Effector CD8-positive, alpha-beta T cell (primary cell): ENCODE measurements at regions not wholly inside any gene's neighbourhood (a gene's known extent, or its start where the extent isn't known, plus 50 kb on each side); places are given as distances from the start of the nearest gene placed in this dataset.

ENCODE experiments used
- DNase-seq: peaks from one replicate; lab custom pipeline; 2025; lab: John Stamatoyannopoulos, UW

DNA sequence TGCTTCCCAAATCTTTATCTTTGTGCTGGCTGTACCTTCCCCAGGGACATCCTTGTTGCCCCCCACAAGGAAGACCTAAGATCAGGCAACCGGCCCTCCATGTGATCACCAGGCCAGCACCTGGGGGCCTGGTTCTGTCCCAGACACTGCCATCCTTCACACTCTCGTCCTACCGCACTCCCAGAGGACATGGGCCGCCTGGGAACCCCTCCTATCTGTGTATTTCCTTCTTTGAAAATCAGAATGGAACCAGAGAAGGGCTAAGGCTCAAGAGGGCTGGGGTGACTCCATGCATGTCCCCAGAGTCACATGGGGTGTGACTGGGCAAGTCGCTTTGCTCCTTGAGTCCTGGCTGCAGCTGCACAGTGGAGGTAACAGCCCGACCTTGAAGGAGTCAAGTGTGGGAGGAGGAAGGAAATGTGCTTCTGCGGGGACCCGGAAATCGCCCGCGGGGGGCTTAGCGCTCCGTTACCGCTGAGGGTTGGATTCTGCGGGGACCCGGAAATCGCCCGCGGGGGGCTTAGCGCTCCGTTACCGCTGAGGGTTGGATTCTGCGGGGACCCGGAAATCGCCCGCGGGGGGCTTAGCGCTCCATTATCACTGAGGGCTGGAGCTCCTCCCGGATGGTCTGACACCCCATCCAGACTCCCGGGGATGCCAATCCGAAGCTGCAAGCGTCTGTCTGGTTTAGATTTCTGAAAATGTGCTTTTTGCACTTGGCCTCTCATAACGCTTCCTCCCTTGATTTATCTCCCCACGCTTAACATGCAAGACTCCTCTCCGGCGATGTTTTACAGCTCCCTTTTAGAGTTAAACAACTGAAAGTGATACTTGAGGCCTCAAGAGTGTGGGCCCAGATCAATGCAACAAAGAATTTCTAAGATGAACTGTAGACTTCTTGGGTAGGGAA, 278.9 kb downstream of the NPHP4 start:
- no peak for DNase-seq

DNA sequence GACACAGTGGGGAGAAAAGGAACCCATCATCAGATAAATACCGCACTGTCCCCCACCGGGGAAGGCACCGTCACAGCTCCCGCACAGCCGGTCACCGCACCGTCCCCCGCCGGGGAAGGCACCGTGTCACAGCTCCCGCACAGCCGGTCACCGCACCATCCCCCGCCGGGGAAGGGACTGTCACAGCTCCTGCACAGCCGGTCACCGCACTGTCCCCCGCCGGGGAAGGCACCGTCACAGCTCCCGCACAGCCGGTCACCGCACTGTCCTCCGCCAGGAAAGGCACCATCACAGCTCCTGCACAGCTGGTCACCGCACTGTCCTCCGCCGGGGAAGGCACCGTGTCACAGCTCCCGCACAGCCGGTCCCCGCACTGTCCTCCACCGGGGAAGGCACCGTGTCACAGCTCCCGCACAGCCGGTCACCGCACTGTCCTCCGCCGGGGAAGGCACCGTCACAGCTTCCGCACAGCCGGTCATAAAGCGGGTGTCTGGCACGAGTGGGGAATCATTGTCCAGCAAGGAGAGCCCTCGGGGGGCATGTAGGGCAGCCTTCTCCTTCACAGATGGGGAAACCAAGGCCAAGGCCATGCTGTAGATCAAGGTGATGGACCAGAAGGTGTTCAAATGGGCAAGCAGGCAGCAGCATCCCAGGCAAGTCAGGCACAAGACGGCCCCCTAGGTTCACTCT, 280.1 kb downstream of the NPHP4 start:
- DNase-seq = no peak

DNA sequence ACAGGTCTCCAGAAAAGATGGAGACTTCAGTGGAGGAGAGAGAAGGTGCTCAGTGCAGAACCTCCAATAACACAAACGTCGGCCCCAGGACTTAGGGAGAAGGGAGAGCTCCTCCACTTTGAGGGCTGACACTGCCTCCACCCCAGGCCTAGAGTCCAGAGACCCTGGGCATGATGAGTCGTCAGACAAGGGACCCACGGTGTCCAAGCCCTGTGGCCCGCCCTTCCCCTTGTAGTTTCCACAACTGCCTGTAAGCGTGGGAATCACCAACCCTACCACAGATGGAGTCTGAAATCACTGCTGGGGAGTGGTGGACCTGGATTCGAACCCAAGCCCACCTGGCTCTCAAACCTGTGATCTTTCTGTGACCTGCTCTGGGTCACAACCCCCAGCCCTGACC, 281.1 kb downstream of the NPHP4 start:
- no peak for DNase-seq

DNA sequence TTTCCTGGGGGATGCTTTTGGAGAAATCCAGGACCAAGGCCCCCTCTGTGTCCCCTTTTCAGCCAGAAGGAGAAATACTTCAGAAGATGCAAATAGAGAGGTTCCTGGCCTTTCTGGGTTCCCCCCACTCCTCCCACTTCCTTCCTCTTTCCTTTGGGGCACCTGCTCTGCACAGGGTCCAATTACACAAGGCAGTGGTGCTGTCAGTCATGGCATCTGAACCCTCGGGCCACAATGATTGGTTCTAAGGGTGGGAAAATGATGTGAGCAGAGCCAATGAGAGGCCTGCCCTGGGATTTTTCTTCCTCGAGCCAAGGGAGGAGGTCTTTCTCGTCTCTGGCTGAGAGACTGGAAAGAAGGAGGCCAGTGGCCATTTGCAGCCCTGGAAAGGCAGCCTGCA, 282.2 kb downstream of the NPHP4 start:
- no peak for DNase-seq

DNA sequence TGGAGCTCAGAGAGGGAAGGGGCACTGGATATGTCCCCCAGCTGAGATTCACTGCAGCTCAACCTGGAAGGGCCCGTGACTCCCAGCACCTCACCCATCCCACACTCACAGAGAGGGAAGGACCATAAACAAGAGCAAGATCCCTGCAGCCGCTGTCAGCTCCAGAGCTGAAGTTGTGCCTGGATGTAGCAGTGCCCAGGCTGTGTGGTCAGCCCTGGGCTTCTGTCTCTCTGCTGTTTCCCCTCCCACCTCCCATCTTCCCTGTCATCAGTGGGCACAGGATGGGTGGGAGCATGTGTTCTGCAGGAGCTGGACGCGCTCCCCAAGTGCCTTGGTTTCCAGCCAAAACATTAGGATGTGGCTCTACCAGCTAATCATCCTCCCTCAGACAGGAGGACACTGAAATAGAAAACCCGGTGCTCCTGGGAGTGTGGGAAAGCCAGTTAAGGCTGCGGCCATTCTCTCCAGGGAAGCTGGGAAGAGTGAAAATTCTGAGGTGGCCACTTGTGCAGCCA, 282.7 kb downstream of the NPHP4 start:
- no peak for DNase-seq

DNA sequence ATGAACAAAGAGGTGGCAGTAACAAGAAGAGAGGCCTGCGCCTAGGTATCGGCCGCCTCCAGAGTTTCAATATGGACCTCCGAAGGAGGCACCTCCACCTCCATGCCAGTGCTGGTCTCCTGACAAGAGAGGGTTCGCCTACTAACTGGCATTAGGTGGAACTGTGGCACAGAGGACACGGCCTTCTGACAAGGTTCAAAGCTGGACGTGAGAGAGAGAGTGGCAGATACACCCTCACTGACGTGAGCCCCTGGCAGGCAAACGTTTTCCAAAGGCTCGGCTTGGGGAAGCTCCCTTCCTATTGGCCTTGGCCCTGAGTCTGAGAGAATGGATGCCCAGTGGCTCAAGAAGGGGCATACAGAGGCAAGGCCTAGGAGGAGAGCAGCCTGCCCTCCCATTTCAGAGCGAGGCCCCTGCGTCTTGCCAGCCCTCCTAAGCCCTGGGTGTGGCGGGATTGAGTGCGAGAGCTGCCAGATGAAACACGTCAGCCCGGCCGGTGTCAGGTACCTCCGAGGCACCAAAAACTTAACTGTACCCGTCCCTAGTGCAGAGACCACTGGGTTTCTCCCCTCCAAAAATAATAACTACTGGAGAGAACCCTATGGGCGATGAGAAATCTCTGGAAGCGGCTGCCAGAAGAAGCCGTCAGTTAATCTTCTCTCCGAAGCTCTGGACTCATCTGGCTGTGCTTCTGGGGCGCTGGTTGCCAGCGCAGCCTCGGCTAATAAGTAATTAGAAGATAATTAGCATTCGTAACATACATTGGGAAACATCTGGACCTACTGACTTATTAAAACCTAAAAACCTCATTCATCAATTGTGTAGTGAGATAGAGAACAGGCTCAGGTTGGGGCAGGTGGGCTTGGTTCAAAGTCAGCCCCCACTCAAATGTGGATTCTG, 283.6 kb downstream of the NPHP4 start:
- DNase-seq = no peak

DNA sequence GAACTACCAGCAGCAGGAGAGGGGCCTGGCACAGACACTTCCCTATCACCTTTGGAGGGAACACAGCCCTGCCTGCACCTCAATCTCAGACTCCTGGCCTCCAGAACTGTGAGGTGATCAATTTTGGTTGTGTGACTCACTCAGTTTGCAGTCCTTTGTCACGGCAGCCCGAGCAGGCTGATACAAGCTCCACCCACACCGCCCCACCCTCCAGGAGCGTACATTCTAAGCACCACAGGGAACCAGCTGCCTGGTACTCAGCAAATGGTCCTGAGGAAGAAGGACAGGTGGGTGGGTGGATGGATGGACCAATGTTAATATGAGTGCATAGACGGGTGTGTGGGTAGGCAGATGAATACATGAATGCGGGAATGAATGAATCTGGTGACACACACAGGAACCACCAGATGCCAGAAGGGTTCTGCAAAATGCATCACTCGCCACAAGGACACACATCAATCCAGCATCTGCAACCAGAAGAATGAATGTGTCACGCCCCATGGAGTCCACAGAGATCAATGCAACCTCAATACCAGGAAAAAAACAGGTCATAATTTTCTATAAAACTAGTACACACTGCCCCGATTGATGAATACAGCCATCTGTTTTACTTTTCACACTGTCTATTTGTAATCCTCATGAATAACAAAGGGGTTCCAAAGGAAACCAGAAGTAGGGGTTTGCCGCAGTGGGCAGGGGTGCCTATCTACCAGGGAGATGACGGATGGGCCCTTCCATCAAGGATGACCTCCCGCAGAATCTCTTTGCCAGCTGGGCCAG, 284.5 kb downstream of the NPHP4 start:
- no peak for DNase-seq

DNA sequence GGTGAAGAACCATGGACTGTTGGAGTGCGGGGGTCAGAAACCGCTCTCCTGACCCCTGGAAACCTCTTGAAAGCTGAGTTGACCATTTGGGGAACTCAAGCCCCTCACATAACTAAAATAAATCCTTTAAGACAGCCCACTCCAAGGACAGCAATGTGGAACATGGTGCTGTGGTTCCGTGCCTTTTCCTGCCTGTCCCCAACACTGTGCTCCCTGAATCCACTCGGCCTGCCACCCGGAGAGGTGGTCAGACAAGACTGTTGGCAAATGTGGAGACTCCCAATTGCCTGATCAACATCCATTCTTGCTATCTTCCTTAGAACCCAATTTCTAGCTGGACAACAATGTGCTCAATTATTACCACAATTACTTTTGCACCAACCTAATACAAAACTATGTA, 286.0 kb downstream of the NPHP4 start:
- no peak for DNase-seq

DNA sequence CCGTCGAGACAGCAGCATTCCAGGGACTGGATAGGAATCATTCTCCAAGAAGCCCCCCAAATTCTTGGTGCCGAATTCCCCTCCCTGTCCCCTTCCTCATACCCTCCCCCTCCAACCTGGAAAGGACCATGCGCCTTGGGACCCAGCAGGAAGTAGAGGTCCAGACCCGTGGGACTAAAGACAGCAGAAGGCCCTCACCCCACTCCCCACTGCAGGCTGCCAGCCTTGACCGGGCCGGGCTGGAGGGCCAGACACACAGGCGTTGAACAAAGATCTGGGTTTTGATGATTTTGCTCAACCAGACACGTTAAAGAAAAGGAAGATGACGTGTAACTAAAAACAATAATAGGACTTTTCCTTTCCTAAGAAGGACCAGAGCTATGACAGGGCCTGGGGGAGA, 286.5 kb downstream of the NPHP4 start:
- no peak for DNase-seq

DNA sequence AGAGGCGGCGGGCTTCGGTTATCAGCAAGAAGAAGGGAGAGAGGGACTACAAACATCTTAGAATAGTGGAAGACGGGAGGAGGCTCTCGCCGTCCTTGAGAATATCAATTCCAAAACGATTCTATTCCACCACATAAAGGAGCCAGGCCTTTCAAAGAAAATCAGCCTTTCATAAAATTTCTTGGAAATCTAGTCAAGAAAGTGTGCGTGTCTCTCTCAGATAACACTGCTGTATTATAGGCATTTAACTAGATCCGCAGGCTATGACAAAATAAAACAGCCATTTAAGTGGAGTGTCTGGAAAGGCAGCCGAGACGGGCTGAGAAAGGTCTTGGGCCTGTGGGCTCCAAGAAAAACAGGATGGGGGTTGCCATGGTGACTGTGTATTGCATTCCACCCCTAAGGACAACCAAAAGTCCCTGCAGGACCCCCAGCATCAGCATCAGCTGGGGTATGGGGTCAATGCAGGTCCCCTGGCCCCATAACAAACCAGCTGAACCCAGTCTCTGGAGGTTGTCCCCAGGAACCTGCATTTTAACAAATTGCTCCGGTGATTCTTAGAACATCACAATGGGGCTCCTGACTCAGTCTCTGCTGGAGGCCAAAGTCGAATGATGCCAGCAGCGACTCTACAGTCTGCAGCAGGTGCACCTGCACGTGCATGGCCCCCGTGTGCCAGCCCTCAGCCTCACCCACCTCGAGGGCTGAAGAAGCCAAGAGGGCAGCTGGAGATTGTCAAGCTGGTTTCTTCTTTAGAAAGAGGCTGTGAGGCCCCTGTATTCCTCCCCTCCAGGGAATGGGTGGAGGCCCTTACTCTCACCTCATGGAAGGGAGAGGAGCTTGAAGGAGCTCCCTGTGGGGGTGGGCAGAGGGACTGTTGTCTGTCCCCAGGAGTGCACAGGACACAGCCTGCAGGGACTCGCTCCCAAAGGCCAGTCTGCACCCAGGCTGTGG, 287.4 kb downstream of the NPHP4 start:
- no peak for DNase-seq

DNA sequence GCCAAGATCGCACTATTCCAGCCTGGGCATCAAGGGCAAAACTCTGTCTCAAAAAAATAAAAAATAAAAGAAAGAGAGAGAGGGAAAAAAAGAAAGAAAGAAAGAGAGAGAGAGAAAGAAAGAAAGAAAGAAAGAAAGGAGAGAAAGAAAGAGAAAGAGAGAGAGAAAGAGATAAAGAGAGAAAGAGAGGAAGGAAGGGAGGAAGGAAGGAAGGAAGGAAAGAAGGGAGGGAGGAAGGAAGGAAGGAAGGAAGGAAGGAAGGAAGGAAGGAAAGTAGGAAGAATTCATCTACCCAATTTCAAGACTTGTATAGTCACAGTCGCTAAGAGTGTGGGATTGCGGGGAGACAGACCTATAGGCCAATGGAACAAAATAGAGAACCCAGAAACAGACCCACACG, 290.6 kb downstream of the NPHP4 start:
- DNase-seq = no peak

DNA sequence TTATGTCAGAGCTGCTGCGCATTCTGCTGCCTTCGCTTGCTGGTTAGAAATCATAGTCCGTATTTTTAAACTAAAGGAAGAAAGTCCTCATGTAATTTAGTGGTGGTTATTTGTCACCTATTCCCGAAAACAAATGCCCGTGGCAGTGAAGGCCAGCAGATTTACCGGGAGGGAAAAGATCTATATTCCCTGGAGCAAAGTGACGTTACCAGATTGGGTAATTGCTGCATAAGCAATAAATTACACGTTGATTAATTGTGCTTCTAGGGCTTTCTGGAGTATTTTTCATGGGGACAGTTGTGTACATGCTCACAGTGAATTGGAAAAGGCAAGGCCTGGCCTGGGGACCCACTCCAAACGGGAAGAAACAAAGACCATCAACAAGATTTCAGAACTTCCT, 298.7 kb downstream of the NPHP4 start:
- no peak for DNase-seq

DNA sequence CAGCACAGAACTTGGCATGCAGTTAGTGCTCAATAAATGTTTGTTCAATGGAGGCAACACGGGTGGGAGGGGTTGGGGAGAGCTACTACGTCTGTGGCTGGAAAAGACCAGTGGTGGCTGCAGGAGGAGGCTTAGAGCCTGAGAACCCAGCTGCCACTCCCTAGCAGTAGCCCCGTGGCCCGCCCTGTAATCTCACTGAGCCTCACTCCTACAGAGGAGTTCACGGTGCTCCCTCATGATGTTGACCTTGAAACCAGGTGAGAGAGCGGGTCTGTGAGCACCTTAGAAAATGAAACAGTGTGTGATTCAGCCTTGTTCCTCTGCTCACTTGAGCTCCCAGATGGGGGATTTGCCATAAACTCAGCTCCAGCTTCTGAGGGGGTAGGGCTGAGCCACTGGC, 299.6 kb downstream of the NPHP4 start:
- no peak for DNase-seq

DNA sequence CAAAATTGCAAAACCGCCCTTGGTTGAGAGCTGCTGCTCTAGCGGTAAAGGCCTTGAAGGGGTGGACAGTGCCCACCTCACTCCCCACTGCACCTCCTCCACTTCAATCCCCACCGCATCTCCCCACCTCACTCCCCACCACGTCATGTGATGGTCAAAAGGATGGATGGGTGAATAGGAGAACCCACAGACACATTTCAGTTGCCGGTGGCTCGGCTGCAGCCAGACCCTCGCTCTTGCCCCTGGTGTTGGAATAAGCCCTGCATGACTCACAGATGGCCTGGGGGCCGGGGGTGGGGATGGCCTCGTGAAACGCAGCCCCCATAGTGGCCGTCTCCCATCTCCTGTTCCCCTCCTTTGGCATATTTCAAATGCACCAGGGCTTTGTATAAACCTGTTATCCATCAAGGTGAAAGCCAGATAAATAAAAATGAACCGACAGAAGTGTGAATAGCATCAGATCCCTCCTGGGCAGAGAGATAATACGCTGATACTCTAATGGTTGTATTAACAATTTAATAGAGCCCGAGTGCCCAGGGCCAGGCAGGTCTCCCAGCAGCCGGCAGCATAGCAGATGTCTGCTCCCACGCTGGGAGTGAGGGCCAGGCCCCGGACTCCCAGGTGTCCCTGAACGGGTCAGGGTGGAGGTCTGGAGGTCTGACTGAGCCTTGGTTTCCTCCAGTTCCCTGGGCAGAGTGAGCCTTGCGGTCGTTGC, 300.3 kb downstream of the NPHP4 start:
- no peak for DNase-seq

DNA sequence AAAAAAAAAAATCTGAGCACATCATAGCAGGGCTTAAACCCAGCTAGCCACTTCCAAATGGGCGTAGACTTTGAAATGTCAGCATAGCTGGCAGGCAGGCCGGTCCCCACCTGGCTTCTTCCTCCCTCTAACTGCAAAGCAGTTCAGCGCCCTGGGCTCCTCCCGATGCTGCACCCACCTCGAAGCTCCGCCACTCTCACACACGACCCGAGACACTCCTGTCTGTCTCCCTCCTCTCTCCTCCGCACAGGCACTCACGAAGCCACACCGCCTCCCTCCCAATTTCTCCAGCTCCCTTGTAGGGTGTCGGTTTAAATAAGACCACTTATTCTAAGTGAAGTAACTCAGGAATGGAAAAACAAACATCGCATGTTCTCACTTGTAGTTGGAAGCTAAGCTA, 301.3 kb downstream of the NPHP4 start:
- no peak for DNase-seq

DNA sequence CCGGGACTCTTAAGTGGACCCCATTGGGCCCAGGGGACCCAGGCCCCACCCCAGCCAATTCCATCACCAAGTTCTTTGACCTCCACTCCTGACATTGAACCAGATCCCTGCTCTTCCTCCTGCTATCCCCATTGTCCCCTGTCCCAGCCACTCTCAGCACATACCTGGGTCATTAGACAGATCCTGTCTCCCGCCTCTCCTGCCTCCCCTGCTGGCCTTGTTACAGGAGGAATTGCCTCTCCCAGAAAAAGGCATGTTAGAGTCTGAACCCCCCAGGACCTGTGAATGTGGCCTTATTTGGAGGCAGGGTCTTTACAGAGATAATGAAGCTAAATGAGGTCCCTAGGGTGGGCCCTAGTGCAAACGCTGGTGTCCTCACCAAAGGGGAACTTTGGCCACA, 301.9 kb downstream of the NPHP4 start:
- DNase-seq = no peak

DNA sequence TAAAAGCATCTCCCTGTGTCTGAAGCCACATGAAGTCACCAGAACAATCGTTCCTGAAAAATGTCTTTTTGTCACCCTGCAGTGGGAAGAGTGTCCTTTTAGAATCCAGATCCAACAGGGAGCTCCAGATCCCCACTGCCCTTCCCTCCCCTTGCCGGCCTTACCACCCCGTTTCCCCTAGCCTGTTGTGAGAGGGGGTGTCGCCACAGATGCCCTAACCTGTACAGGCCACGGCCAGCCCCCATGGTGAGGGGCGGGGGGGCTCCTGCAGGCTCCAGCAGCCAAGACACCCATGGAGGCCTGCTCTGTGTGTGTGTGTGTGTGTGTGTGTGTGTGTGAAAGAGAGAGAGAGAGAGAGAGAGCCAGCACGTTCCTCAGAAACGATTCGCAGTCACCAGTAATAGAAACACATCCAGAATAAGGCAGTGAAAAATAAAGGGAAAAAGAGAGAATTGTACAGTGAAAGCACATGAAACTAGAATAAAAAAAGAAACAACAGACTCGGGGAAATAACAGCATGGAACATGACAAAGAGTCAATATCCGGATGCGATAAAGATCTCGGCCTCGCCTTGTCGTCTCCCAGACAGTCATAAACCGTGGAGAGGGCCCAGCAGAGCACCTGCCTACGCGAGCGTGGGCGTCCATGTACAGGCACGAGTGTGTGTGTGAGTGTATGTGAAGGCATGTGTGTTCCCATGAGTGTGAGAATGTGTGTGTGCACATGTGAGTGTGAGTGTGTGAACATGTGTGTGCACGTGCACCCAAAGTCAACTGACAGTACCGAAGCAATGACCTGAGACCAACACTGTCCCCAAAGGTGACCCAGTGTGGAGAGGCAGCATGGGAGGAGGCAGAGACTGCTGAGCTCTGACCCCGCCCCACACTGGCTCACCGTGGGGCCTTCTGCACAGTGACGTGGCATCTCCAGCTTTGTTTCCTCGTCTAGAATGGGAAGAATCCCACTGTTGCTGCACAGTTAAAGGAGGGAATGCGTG, 303.8 kb downstream of the NPHP4 start:
- DNase-seq = no peak
